ENCODE measurements at regions not wholly inside any gene's neighbourhood (a gene's known extent, or its start where the extent isn't known, plus 50 kb on each side); places are given as distances from the start of the nearest gene placed in this dataset.

DNA sequence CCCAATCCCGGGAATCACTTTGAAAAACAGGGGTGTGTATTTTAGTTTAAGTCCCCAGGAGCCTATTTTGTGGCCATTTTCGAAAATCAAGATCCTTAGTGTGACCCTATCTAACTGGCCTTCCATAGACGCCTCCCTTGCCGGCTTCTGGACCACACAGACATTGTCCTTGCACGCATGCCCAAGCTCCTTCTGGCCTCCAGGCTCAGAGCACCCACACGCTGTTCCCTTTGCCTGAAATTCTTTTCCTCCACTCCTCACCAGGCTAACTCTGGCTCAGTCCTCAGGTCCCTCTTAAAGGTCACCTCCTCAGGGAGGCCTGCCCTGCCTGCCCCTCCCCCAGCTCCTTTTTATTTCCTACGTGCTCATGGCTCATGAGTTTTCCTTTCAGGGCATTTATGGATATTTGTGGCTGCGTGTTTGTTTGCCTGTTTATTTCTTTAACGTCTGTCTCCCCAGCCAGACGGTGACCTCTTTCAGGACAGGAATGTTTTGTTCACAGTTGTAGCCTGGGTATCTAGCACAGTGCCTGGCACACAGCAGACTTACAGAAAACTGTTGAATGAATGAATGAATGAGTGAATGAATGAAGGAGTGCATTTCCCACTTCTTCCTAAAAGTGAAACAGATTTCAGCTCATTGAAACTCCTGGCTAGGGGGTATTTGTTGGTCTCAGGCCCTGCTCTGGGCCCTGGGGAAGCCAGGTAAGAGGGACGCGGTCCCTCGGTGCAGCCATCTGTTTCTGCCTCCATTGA is 79.1 kb upstream of the IER5L start:
- no peak overlapping the region for H3K4me3 ChIP-seq (ENCODE audit: low read depth, low read length)
- CTCF ChIA-PET, result no interaction called here
- POLR2A ChIA-PET, result no interaction called here
- no peaks in the 10 kb centered on the region for H3K9me3 ChIP-seq (ENCODE audit: control insufficient read depth, insufficient read depth, low read depth, low read length)
- TF ChIP-seq SCRT1 (tag by site-specific recombination; IDR thresholded peaks at IDR 0.05; ENCODE audit: borderline replicate concordance) (no peak), ZNF24 (tag by site-specific recombination; IDR thresholded peaks at IDR 0.05) (peak; percentile 82; the same call in 1 of the 2 replicates)
- H3K36me3 ChIP-seq (ENCODE audit: control insufficient read depth in 2 of 2, insufficient read depth in 1 of 2, low read length in 2 of 2), result no peaks in the 10 kb centered on the region
- H3K27ac ChIP-seq (ENCODE audit: extremely low read depth, low read depth, low read length), result no peak overlapping the region
- no peaks in the 10 kb centered on the region for H3K4me1 ChIP-seq (ENCODE audit: control insufficient read depth, insufficient read depth, low read length)

DNA sequence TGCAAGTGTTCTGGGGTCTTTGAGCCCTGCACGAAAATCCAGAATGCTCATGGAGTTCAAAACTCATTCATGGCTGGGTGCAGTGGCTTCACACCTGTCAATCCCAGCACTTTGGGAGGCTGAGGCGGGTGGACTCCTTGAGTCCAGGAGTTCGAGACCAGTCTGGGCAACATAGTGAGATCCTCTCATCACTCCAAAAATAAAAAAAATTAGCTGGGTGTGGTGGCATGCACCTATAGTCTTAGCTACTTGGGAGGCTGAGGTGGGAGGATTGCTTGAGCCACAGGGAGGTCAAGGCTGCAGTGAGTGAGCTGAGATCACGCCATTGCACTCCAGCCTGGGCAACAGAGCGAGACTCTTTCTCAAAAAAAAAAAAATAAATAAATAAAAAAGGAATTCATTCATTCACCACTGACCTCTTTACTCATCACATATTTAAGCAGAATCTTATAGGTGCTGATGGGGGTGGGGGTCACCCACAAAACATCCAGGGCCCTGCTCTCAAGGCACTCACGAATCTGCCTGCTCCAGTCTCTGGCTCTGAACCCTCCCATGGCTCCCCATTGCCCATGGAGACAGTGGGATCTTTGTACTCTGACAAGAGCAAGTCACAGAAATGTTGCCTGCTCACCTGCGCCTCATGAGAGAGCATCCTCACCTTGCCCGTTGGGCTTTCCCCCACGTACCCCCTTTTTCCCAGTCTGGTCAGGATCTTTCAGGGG is 76.7 kb upstream of the IER5L start:
- Histone ChIP-seq H3K27ac (ENCODE audit: extremely low read depth, low read depth, low read length) (no peak overlapping the region), H3K4me1 (ENCODE audit: control insufficient read depth, insufficient read depth, low read length) (no peaks in the 10 kb centered on the region), H3K4me3 (ENCODE audit: low read depth, low read length) (no peak overlapping the region), H3K36me3 (ENCODE audit: control insufficient read depth in 2 of 2, insufficient read depth in 1 of 2, low read length in 2 of 2) (no peaks in the 10 kb centered on the region), H3K9me3 (ENCODE audit: control insufficient read depth, insufficient read depth, low read depth, low read length) (no peaks in the 10 kb centered on the region)
- POLR2A ChIA-PET, result no interaction called here
- CTCF ChIA-PET, result interaction anchor here (1.0 kb wide), 1 partner anchor 64 kb away, joined by 3 read pairs; no protein-coding TSS in a partner anchor
- TF ChIP-seq ZNF16 (tag by site-specific recombination; IDR thresholded peaks at IDR 0.05; ENCODE audit: low read depth) (peak; percentile 82; the same call in 1 of the 2 replicates), ZNF121 (tag by site-specific recombination; IDR thresholded peaks at IDR 0.05) (peak; percentile 72)
- TF ChIP-seq, protein P1, sequence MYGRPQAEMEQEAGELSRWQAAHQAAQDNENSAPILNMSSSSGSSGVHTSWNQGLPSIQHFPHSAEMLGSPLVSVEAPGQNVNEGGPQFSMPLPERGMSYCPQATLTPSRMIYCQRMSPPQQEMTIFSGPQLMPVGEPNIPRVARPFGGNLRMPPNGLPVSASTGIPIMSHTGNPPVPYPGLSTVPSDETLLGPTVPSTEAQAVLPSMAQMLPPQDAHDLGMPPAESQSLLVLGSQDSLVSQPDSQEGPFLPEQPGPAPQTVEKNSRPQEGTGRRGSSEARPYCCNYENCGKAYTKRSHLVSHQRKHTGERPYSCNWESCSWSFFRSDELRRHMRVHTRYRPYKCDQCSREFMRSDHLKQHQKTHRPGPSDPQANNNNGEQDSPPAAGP (tag by site-specific recombination; IDR thresholded peaks at IDR 0.05), result no peak

DNA sequence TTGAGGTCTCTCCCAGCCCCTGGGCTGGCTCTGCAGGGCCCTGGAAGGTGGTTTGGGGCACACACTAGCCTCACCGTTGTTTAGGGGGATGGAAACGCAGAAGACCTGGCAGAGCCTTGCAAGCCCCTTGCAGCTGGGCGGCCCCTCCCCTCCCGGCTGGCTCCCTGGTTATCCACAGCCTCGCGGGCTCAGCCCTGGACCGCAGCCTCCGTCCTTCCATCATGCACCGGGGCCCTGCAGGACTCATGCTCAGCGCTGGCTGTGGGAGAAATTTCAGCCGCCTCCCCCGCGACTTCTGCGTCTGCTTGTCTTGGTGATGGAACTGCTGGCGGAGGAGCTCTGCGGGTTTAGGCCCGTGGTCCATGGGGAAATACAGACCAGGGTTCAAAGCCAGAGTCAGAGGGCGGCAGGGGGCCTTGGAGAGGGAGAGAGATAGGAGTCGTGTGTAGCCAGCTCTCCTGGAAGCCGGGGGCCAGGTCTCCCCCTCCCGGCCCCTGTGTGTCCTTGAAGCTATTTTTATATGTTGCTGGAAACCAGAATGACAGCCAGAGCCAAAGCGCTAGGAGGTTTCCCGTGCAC is 75.8 kb upstream of the IER5L start:
- H3K9me3 ChIP-seq (ENCODE audit: control insufficient read depth, insufficient read depth, low read depth, low read length), result no peaks in the 10 kb centered on the region
- no peak overlapping the region for H3K27ac ChIP-seq (ENCODE audit: extremely low read depth, low read depth, low read length)
- H3K4me1 ChIP-seq (ENCODE audit: control insufficient read depth, insufficient read depth, low read length), result no peaks in the 10 kb centered on the region
- ChIA-PET CTCF (interaction anchor here (0.7 to 1.0 kb wide), 2 partner anchors 63 to 122 kb away, joined by 3 to 6 read pairs; no protein-coding TSS in a partner anchor), POLR2A (interaction anchor here (0.6 kb wide), 1 partner anchor 79 kb away, joined by 6 read pairs; no protein-coding TSS in a partner anchor)
- no peak overlapping the region for H3K4me3 ChIP-seq (ENCODE audit: low read depth, low read length)
- H3K36me3 ChIP-seq (ENCODE audit: control insufficient read depth in 2 of 2, insufficient read depth in 1 of 2, low read length in 2 of 2), result no peaks in the 10 kb centered on the region
- TF ChIP-seq ZNF747 (tag by site-specific recombination; IDR thresholded peaks at IDR 0.05), result no peak
- TF ChIP-seq, protein P2, sequence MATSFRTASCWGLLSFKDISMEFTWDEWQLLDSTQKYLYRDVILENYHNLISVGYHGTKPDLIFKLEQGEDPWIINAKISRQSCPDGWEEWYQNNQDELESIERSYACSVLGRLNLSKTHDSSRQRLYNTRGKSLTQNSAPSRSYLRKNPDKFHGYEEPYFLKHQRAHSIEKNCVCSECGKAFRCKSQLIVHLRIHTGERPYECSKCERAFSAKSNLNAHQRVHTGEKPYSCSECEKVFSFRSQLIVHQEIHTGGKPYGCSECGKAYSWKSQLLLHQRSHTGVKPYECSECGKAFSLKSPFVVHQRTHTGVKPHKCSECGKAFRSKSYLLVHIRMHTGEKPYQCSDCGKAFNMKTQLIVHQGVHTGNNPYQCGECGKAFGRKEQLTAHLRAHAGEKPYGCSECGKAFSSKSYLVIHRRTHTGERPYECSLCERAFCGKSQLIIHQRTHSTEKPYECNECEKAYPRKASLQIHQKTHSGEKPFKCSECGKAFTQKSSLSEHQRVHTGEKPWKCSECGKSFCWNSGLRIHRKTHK (tag by site-specific recombination; IDR thresholded peaks at IDR 0.05), result no peak
- TF ChIP-seq ZNF202 (tag by site-specific recombination; IDR thresholded peaks at IDR 0.05; ENCODE audit: borderline replicate concordance), result no peak
- no peak for TF ChIP-seq GLI4 (tag by site-specific recombination; IDR thresholded peaks at IDR 0.05)
- TF ChIP-seq, protein P3, sequence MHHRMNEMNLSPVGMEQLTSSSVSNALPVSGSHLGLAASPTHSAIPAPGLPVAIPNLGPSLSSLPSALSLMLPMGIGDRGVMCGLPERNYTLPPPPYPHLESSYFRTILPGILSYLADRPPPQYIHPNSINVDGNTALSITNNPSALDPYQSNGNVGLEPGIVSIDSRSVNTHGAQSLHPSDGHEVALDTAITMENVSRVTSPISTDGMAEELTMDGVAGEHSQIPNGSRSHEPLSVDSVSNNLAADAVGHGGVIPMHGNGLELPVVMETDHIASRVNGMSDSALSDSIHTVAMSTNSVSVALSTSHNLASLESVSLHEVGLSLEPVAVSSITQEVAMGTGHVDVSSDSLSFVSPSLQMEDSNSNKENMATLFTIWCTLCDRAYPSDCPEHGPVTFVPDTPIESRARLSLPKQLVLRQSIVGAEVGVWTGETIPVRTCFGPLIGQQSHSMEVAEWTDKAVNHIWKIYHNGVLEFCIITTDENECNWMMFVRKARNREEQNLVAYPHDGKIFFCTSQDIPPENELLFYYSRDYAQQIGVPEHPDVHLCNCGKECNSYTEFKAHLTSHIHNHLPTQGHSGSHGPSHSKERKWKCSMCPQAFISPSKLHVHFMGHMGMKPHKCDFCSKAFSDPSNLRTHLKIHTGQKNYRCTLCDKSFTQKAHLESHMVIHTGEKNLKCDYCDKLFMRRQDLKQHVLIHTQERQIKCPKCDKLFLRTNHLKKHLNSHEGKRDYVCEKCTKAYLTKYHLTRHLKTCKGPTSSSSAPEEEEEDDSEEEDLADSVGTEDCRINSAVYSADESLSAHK (tag by site-specific recombination; IDR thresholded peaks at IDR 0.05), result no peak
- TF ChIP-seq ZNF341 (tag by site-specific recombination; IDR thresholded peaks at IDR 0.05; ENCODE audit: low read depth), result no peak
- TF ChIP-seq, protein P4, sequence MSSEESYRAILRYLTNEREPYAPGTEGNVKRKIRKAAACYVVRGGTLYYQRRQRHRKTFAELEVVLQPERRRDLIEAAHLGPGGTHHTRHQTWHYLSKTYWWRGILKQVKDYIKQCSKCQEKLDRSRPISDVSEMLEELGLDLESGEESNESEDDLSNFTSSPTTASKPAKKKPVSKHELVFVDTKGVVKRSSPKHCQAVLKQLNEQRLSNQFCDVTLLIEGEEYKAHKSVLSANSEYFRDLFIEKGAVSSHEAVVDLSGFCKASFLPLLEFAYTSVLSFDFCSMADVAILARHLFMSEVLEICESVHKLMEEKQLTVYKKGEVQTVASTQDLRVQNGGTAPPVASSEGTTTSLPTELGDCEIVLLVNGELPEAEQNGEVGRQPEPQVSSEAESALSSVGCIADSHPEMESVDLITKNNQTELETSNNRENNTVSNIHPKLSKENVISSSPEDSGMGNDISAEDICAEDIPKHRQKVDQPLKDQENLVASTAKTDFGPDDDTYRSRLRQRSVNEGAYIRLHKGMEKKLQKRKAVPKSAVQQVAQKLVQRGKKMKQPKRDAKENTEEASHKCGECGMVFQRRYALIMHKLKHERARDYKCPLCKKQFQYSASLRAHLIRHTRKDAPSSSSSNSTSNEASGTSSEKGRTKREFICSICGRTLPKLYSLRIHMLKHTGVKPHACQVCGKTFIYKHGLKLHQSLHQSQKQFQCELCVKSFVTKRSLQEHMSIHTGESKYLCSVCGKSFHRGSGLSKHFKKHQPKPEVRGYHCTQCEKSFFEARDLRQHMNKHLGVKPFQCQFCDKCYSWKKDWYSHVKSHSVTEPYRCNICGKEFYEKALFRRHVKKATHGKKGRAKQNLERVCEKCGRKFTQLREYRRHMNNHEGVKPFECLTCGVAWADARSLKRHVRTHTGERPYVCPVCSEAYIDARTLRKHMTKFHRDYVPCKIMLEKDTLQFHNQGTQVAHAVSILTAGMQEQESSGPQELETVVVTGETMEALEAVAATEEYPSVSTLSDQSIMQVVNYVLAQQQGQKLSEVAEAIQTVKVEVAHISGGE (tag by site-specific recombination; conservative IDR thresholded peaks at IDR 0.05; ENCODE audit: low read depth), result no peak
- TF ChIP-seq ZXDB (tag by site-specific recombination; IDR thresholded peaks at IDR 0.05), result no peak
- TF ChIP-seq GFI1B (tag by site-specific recombination; IDR thresholded peaks at IDR 0.05), result no peak
- TF ChIP-seq ZNF624 (tag by site-specific recombination; IDR thresholded peaks at IDR 0.05), result no peak
- no peak for TF ChIP-seq SALL2 (tag by site-specific recombination; IDR thresholded peaks at IDR 0.05; ENCODE audit: borderline replicate concordance)
- no peak for TF ChIP-seq ZNF266 (tag by site-specific recombination; IDR thresholded peaks at IDR 0.05; ENCODE audit: low read depth)
- TF ChIP-seq ZNF391 (tag by site-specific recombination; IDR thresholded peaks at IDR 0.05; ENCODE audit: borderline replicate concordance, low read depth), result no peak
- no peak for TF ChIP-seq ZNF677 (tag by site-specific recombination; IDR thresholded peaks at IDR 0.05)
- no peak for TF ChIP-seq ZNF830 (tag by site-specific recombination; IDR thresholded peaks at IDR 0.05; ENCODE audit: low read depth)
- TF ChIP-seq ZNF248 (tag by site-specific recombination; IDR thresholded peaks at IDR 0.05), result no peak
